Nephron progenitor cell (in vitro differentiated cells): ENCODE measurements at regions not wholly inside any gene's neighbourhood (a gene's known extent, or its start where the extent isn't known, plus 50 kb on each side); places are given as distances from the start of the nearest gene placed in this dataset.
"Not testable (repeated sequence)": the region's sequence is repeated elsewhere in the genome, so short reads cannot be mapped to it uniquely, and the experiment has no call there.

Experiments
- DNase-seq: peaks from one replicate; pipeline ENCODE4 v3.0.0; 2021
- H3K27ac Mint-ChIP-seq: 2 replicates; pipeline ENCODE4 v1.8.0; 2021; ENCODE audit warnings: mild to moderate bottlenecking, moderate library complexity, mixed read lengths
- H3K27me3 Mint-ChIP-seq: 2 replicates; pipeline ENCODE4 v1.8.0; 2021; ENCODE audit warnings: mild to moderate bottlenecking, low read depth, mixed read lengths; ENCODE audit not compliant: poor library complexity
- H3K36me3 Mint-ChIP-seq: 2 replicates; pipeline ENCODE4 v1.8.0; 2021; ENCODE audit warnings: low read depth, mixed read lengths
- H3K4me1 Mint-ChIP-seq: 2 replicates; pipeline ENCODE4 v1.8.0; 2021; ENCODE audit warnings: mixed read lengths
- H3K4me3 Mint-ChIP-seq: 2 replicates; pipeline ENCODE4 v1.8.0; 2021; ENCODE audit warnings: mild to moderate bottlenecking, moderate library complexity, mixed read lengths
- H3K9me3 Mint-ChIP-seq: 2 replicates; pipeline ENCODE4 v1.8.0; 2021; ENCODE audit warnings: mild to moderate bottlenecking, moderate library complexity, mixed read lengths
- CTCF ChIP-seq: fragments of 200-600 bp; sonication (generic); IDR thresholded peaks from 2 replicates; pipeline ENCODE4 v1.5.0; 2021; ENCODE audit warnings: antibody characterized with exemption

- no peaks in the 10 kb centered on the region for H3K9me3 Mint-ChIP-seq
- no peaks in the 10 kb centered on the region for H3K36me3 Mint-ChIP-seq
- DNase-seq, result no peak
- H3K4me3 Mint-ChIP-seq, result no peak overlapping the region
- H3K27ac Mint-ChIP-seq, result no peak overlapping the region
- H3K27me3 Mint-ChIP-seq, result peaks cover 2% of the 10 kb centered on the region
- TF ChIP-seq CTCF, result no peak
- H3K4me1 Mint-ChIP-seq, result peaks cover 32% of the 10 kb centered on the region
Observed at GRCh38 chr20:53652090-53652858, 58.6 kb upstream of the ZNF217 start.

- not testable (repeated sequence) for H3K9me3 Mint-ChIP-seq, H3K36me3 Mint-ChIP-seq, H3K27me3 Mint-ChIP-seq, H3K4me3 Mint-ChIP-seq, H3K27ac Mint-ChIP-seq, DNase-seq
- H3K4me1 Mint-ChIP-seq, result peaks cover 16% of the 10 kb centered on the region
Observed at GRCh38 chr20:53649493-53649892, 55.9 kb upstream of the ZNF217 start.

- Mint-ChIP-seq H3K4me3 (no peak overlapping the region), H3K27ac (no peak overlapping the region), H3K27me3 (no peaks in the 10 kb centered on the region), H3K36me3 (no peaks in the 10 kb centered on the region), H3K9me3 (no peaks in the 10 kb centered on the region), H3K4me1 (peaks cover 17% of the 10 kb centered on the region)
- DNase-seq, result no peak
- TF ChIP-seq CTCF, result no peak
Observed at GRCh38 chr20:53647286-53647821, 53.7 kb upstream of the ZNF217 start.

- H3K27ac Mint-ChIP-seq, result no peak overlapping the region
- H3K27me3 Mint-ChIP-seq, result no peaks in the 10 kb centered on the region
- H3K4me3 Mint-ChIP-seq, result no peak overlapping the region
- no peak for DNase-seq
- H3K9me3 Mint-ChIP-seq, result no peaks in the 10 kb centered on the region
- TF ChIP-seq CTCF, result no peak
- no peaks in the 10 kb centered on the region for H3K36me3 Mint-ChIP-seq
- peaks cover 15% of the 10 kb centered on the region for H3K4me1 Mint-ChIP-seq
Observed at GRCh38 chr20:53646550-53646949, 52.9 kb upstream of the ZNF217 start.

- peaks cover 21% of the 10 kb centered on the region for H3K4me1 Mint-ChIP-seq
- no peak for DNase-seq
- no peaks in the 10 kb centered on the region for H3K27me3 Mint-ChIP-seq
- H3K4me3 Mint-ChIP-seq, result no peak overlapping the region
- H3K27ac Mint-ChIP-seq, result no peak overlapping the region
- H3K9me3 Mint-ChIP-seq, result no peaks in the 10 kb centered on the region
- no peak for TF ChIP-seq CTCF
- H3K36me3 Mint-ChIP-seq, result no peaks in the 10 kb centered on the region
Observed at GRCh38 chr20:53645582-53645897, 51.9 kb upstream of the ZNF217 start.

GRCh38 chr20:53644108-53644507, 50.5 kb upstream of the ZNF217 start:
- peaks cover 21% of the 10 kb centered on the region for H3K4me1 Mint-ChIP-seq
- not testable (repeated sequence) for DNase-seq, H3K36me3 Mint-ChIP-seq, H3K27me3 Mint-ChIP-seq, H3K27ac Mint-ChIP-seq, H3K4me3 Mint-ChIP-seq, H3K9me3 Mint-ChIP-seq
